ENCODE measurements at regions not wholly inside any gene's neighbourhood (a gene's known extent, or its start where the extent isn't known, plus 50 kb on each side); places are given as distances from the start of the nearest gene placed in this dataset.

- Mint-ChIP-seq H3K36me3 (ENCODE audit: insufficient read depth) (no peaks in the 10 kb centered on the region), H3K4me1 (ENCODE audit: low read depth) (peaks cover 37% of the 10 kb centered on the region), H3K27ac (no peak overlapping the region), H3K9me3 (ENCODE audit: low read depth) (no peaks in the 10 kb centered on the region), H3K27me3 (peaks cover 29% of the 10 kb centered on the region), H3K4me3 (ENCODE audit: low read depth) (no peak overlapping the region)
- no peak for TF ChIP-seq CTCF (IDR thresholded peaks at IDR 0.05; ENCODE audit: unreplicated experiment)
- DNase-seq (ENCODE audit: low spot score, unreplicated experiment), result no peak
Observed at GRCh38 chr9:89670114-89670513, 65.3 kb downstream of the GADD45G start.

- no peak overlapping the region for H3K4me3 Mint-ChIP-seq (ENCODE audit: low read depth)
Observed at GRCh38 chr9:89670801-89671434, 66.1 kb downstream of the GADD45G start.

GRCh38 chr9:89674667-89675057 is 69.8 kb downstream of the GADD45G start:
- Mint-ChIP-seq H3K36me3 (ENCODE audit: insufficient read depth) (no peaks in the 10 kb centered on the region), H3K9me3 (ENCODE audit: low read depth) (no peaks in the 10 kb centered on the region), H3K4me3 (ENCODE audit: low read depth) (no peak overlapping the region), H3K4me1 (ENCODE audit: low read depth) (peaks cover 36% of the 10 kb centered on the region), H3K27me3 (peaks cover 16% of the 10 kb centered on the region), H3K27ac (no peak overlapping the region)
- no peak for DNase-seq (ENCODE audit: low spot score, unreplicated experiment)
- TF ChIP-seq CTCF (IDR thresholded peaks at IDR 0.05; ENCODE audit: unreplicated experiment), result no peak

More at GRCh38 chr9:89670801-89671434, 66.1 kb downstream of the GADD45G start:
- H3K27ac Mint-ChIP-seq, result no peak overlapping the region
- H3K4me1 Mint-ChIP-seq (ENCODE audit: low read depth), result peaks cover 40% of the 10 kb centered on the region
- no peak for DNase-seq (ENCODE audit: low spot score, unreplicated experiment)
- no peak for TF ChIP-seq CTCF (IDR thresholded peaks at IDR 0.05; ENCODE audit: unreplicated experiment)
- H3K36me3 Mint-ChIP-seq (ENCODE audit: insufficient read depth), result no peaks in the 10 kb centered on the region
- no peaks in the 10 kb centered on the region for H3K9me3 Mint-ChIP-seq (ENCODE audit: low read depth)
- peaks cover 23% of the 10 kb centered on the region for H3K27me3 Mint-ChIP-seq

GRCh38 chr9:89675058-89675742 is 70.4 kb downstream of the GADD45G start:
- no peak for TF ChIP-seq CTCF (IDR thresholded peaks at IDR 0.05; ENCODE audit: unreplicated experiment)
- peaks cover 15% of the 10 kb centered on the region for H3K27me3 Mint-ChIP-seq
- no peaks in the 10 kb centered on the region for H3K36me3 Mint-ChIP-seq (ENCODE audit: insufficient read depth)
- DNase-seq (ENCODE audit: low spot score, unreplicated experiment), result peak; percentile 28
- peaks cover 32% of the 10 kb centered on the region for H3K4me1 Mint-ChIP-seq (ENCODE audit: low read depth)
- no peak overlapping the region for H3K4me3 Mint-ChIP-seq (ENCODE audit: low read depth)
- H3K9me3 Mint-ChIP-seq (ENCODE audit: low read depth), result no peaks in the 10 kb centered on the region
- H3K27ac Mint-ChIP-seq, result no peak overlapping the region

- peaks cover 24% of the 10 kb centered on the region for H3K4me1 Mint-ChIP-seq (ENCODE audit: low read depth)
- DNase-seq (ENCODE audit: low spot score, unreplicated experiment), result no peak
- no peaks in the 10 kb centered on the region for H3K36me3 Mint-ChIP-seq (ENCODE audit: insufficient read depth)
- H3K27ac Mint-ChIP-seq, result no peak overlapping the region
- no peaks in the 10 kb centered on the region for H3K9me3 Mint-ChIP-seq (ENCODE audit: low read depth)
- no peak overlapping the region for H3K4me3 Mint-ChIP-seq (ENCODE audit: low read depth)
- TF ChIP-seq CTCF (IDR thresholded peaks at IDR 0.05; ENCODE audit: unreplicated experiment), result no peak
- peaks cover 8% of the 10 kb centered on the region for H3K27me3 Mint-ChIP-seq
Observed at GRCh38 chr9:89676281-89676680, 71.5 kb downstream of the GADD45G start.
